ENCODE measurements at regions not wholly inside any gene's neighbourhood (a gene's known extent, or its start where the extent isn't known, plus 50 kb on each side); places are given as distances from the start of the nearest gene placed in this dataset.

DNA sequence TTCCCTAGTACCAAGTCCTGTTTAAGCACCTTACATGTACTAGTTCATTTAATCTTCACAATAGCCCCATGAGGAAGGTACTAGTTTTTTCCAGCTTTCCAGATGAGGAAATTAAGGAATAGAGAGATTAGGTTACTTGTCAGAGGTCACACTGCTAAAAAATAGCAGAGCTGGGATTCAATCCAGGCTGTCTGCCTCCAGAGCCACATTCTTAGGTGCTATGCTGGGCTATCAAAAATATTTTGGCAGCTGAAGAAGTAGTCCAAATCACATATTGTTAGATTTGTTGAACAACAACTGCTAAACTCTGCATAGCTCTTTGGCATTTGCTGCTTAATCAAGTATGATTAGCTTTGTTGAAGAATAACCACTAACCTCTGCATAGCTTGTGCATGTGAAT, 591.5 kb upstream of the KLF4 start:
- no peak overlapping the region for H2AFZ ChIP-seq (ENCODE audit: low read length)
- CTCF ChIA-PET: no interaction called here
- POLR2A ChIA-PET (ENCODE audit: unreplicated experiment): no interaction called here
- H3K9me3 ChIP-seq (ENCODE audit: low read length): no peaks in the 10 kb centered on the region
- no peaks in the 10 kb centered on the region for H4K20me1 ChIP-seq (ENCODE audit: low read length)
- DNase-seq: no peak
- no peaks in the 10 kb centered on the region for H3K27me3 ChIP-seq (ENCODE audit: low read length)
- no peaks in the 10 kb centered on the region for H3K36me3 ChIP-seq (ENCODE audit: low read depth, low read length)
- H3K4me3 ChIP-seq (ENCODE audit: low read length): no peak overlapping the region
- TF ChIP-seq, protein P1, sequence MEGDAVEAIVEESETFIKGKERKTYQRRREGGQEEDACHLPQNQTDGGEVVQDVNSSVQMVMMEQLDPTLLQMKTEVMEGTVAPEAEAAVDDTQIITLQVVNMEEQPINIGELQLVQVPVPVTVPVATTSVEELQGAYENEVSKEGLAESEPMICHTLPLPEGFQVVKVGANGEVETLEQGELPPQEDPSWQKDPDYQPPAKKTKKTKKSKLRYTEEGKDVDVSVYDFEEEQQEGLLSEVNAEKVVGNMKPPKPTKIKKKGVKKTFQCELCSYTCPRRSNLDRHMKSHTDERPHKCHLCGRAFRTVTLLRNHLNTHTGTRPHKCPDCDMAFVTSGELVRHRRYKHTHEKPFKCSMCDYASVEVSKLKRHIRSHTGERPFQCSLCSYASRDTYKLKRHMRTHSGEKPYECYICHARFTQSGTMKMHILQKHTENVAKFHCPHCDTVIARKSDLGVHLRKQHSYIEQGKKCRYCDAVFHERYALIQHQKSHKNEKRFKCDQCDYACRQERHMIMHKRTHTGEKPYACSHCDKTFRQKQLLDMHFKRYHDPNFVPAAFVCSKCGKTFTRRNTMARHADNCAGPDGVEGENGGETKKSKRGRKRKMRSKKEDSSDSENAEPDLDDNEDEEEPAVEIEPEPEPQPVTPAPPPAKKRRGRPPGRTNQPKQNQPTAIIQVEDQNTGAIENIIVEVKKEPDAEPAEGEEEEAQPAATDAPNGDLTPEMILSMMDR (conservative IDR thresholded peaks at IDR 0.05; ENCODE audit: low read depth, low read length): no peak
- TF ChIP-seq EZH2 (IDR thresholded peaks at IDR 0.05; ENCODE audit: low read length, unreplicated experiment): no peak
- no peak for TF ChIP-seq EZH2phosphoT487 (IDR thresholded peaks at IDR 0.05; ENCODE audit: borderline replicate concordance, low read length)
- H3K4me1 ChIP-seq (ENCODE audit: insufficient read depth, low read length): no peaks in the 10 kb centered on the region
- no peaks in the 10 kb centered on the region for H3F3A ChIP-seq (ENCODE audit: low read length, unreplicated experiment)
- no peak overlapping the region for H3K27ac ChIP-seq (ENCODE audit: low read length)
- no peaks in the 10 kb centered on the region for H3K79me2 ChIP-seq (ENCODE audit: low read length)
- no peaks in the 10 kb centered on the region for H3K9me2 ChIP-seq (replicated peaks; ENCODE audit: low read length)
- no peak overlapping the region for H3K9ac ChIP-seq (ENCODE audit: low read length)
- ATAC-seq: no peak
- H3K4me2 ChIP-seq (ENCODE audit: low read length): no peak overlapping the region
- intact Hi-C loops (cut with micrococcal nuclease): no loop called here
- no TSS peak for BruUV-seq (replicated peaks)

DNA sequence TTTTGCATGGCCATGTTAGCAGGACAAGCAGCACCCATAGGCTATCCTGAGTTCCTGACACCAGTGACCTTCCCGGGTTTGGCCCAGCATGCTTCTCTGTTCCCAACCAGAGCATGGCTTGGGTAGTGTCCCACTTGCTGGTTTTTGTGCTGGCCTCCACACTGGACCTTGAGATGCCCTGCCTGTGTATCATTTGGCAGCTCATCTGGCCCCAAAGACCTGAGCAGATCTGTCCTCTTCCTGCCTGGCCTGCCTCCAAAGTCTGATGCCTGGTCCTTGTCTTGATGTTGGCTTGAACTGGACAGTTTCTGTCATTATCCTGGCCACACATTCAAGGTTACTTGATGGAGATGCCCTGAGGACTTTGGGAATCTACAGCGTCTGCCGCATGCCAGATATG, 590.7 kb upstream of the KLF4 start:
- Histone ChIP-seq H3K9me3 (ENCODE audit: low read length) (no peaks in the 10 kb centered on the region), H3K27ac (ENCODE audit: low read length) (no peak overlapping the region), H3K9me2 (replicated peaks; ENCODE audit: low read length) (no peaks in the 10 kb centered on the region), H3K4me2 (ENCODE audit: low read length) (no peak overlapping the region), H3K4me1 (ENCODE audit: insufficient read depth, low read length) (no peaks in the 10 kb centered on the region), H3K36me3 (ENCODE audit: low read depth, low read length) (no peaks in the 10 kb centered on the region), H3K27me3 (ENCODE audit: low read length) (no peaks in the 10 kb centered on the region), H3F3A (ENCODE audit: low read length, unreplicated experiment) (no peaks in the 10 kb centered on the region), H3K9ac (ENCODE audit: low read length) (no peak overlapping the region), H3K4me3 (ENCODE audit: low read length) (no peak overlapping the region), H2AFZ (ENCODE audit: low read length) (no peak overlapping the region), H3K79me2 (ENCODE audit: low read length) (no peaks in the 10 kb centered on the region), H4K20me1 (ENCODE audit: low read length) (no peaks in the 10 kb centered on the region)
- CTCF ChIA-PET: no interaction called here
- POLR2A ChIA-PET (ENCODE audit: unreplicated experiment): interaction anchor here (0.6 kb wide), 1 partner anchor 11 kb away, joined by 3 read pairs; no protein-coding TSS in a partner anchor
- ATAC-seq (no peak), DNase-seq (no peak)
- BruUV-seq (replicated peaks): no TSS peak
- intact Hi-C loops (cut with micrococcal nuclease): no loop called here
- TF ChIP-seq EZH2 (IDR thresholded peaks at IDR 0.05; ENCODE audit: low read length, unreplicated experiment) (no peak), EZH2phosphoT487 (IDR thresholded peaks at IDR 0.05; ENCODE audit: borderline replicate concordance, low read length) (no peak)
- TF ChIP-seq, protein P1 (conservative IDR thresholded peaks at IDR 0.05; ENCODE audit: low read depth, low read length): no peak

DNA sequence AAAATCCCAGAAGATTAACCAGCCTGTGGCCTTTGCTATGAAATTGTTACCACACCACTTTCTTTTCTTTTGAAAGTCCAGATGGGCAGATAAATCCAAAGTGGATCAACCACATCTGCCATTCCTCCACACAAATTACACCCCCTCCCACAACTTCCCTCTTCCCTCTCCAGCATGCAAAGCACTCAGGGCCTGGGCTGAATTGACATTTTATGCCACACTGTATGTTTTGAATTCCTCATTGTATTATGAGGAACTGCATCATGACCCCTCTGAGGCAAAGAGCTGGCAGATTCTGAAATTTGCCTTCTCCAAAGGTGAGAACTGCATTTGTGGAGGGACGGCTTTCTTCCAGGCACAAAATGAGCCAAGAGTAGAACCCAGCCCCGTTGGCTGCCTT, 589.2 kb upstream of the KLF4 start:
- CTCF ChIA-PET: no interaction called here
- BruUV-seq (replicated peaks): no TSS peak

More for the DNA sequence above, 589.2 kb upstream of the KLF4 start:
- Histone ChIP-seq H3K4me2 (ENCODE audit: low read length) (no peak overlapping the region), H3K79me2 (ENCODE audit: low read length) (no peaks in the 10 kb centered on the region), H3K36me3 (ENCODE audit: low read depth, low read length) (no peaks in the 10 kb centered on the region), H3F3A (ENCODE audit: low read length, unreplicated experiment) (no peaks in the 10 kb centered on the region), H3K27me3 (ENCODE audit: low read length) (no peaks in the 10 kb centered on the region), H3K4me1 (ENCODE audit: insufficient read depth, low read length) (no peaks in the 10 kb centered on the region), H3K9me3 (ENCODE audit: low read length) (no peaks in the 10 kb centered on the region), H3K27ac (ENCODE audit: low read length) (no peak overlapping the region), H3K4me3 (ENCODE audit: low read length) (no peak overlapping the region), H2AFZ (ENCODE audit: low read length) (no peak overlapping the region), H3K9ac (ENCODE audit: low read length) (no peak overlapping the region), H4K20me1 (ENCODE audit: low read length) (no peaks in the 10 kb centered on the region), H3K9me2 (replicated peaks; ENCODE audit: low read length) (no peaks in the 10 kb centered on the region)
- POLR2A ChIA-PET (ENCODE audit: unreplicated experiment): no interaction called here
- DNase-seq (no peak), ATAC-seq (no peak)
- intact Hi-C loops (cut with micrococcal nuclease): no loop called here
- TF ChIP-seq EZH2 (IDR thresholded peaks at IDR 0.05; ENCODE audit: low read length, unreplicated experiment) (no peak), EZH2phosphoT487 (IDR thresholded peaks at IDR 0.05; ENCODE audit: borderline replicate concordance, low read length) (no peak)
- TF ChIP-seq, protein P1 (conservative IDR thresholded peaks at IDR 0.05; ENCODE audit: low read depth, low read length): no peak
